ENCODE measurements at regions not wholly inside any gene's neighbourhood (a gene's known extent, or its start where the extent isn't known, plus 50 kb on each side); places are given as distances from the start of the nearest gene placed in this dataset.
"Not testable (repeated sequence)": the region's sequence is repeated elsewhere in the genome, so short reads cannot be mapped to it uniquely, and the experiment has no call there.

- intact Hi-C loops (cut with DNase I) = no loop called here
- no peak for DNase-seq (ENCODE audit: low spot score)
- no peak for ATAC-seq
Observed at GRCh38 chr2:194346193-194346592, 1310.8 kb upstream of the SLC39A10 start.

- DNase-seq (ENCODE audit: low spot score) (no peak), ATAC-seq (no peak)
- intact Hi-C loops (cut with DNase I) = no loop called here
Observed at GRCh38 chr2:194345347-194345746, 1311.7 kb upstream of the SLC39A10 start.

- no peak for ATAC-seq
- intact Hi-C loops (cut with DNase I) = no loop called here
Observed at GRCh38 chr2:194343167-194343566, 1313.9 kb upstream of the SLC39A10 start.

GRCh38 chr2:194332799-194333490 lies 1324.1 kb upstream of the SLC39A10 start:
- DNase-seq (ENCODE audit: low spot score) (no peak), ATAC-seq (no peak)
- intact Hi-C loops (cut with DNase I) = no loop called here

More at GRCh38 chr2:194343167-194343566, 1313.9 kb upstream of the SLC39A10 start:
- no peak for DNase-seq (ENCODE audit: low spot score)

GRCh38 chr2:194328456-194328855 lies 1328.6 kb upstream of the SLC39A10 start:
- ATAC-seq (no peak), DNase-seq (ENCODE audit: low spot score) (no peak)
- intact Hi-C loops (cut with DNase I) = no loop called here

GRCh38 chr2:194327196-194327888 lies 1329.7 kb upstream of the SLC39A10 start:
- DNase-seq (ENCODE audit: low spot score) (no peak), ATAC-seq (no peak)
- intact Hi-C loops (cut with DNase I) = no loop called here

GRCh38 chr2:194323740-194324139 lies 1333.3 kb upstream of the SLC39A10 start:
- ATAC-seq (no peak), DNase-seq (ENCODE audit: low spot score) (no peak)
- intact Hi-C loops (cut with DNase I) = no loop called here

GRCh38 chr2:194320520-194320919 lies 1336.5 kb upstream of the SLC39A10 start:
- DNase-seq (ENCODE audit: low spot score) (no peak), ATAC-seq (no peak)
- intact Hi-C loops (cut with DNase I) = no loop called here

- intact Hi-C loops (cut with DNase I) = no loop called here
- DNase-seq (ENCODE audit: low spot score) (no peak), ATAC-seq (no peak)
Observed at GRCh38 chr2:194319222-194319992, 1337.6 kb upstream of the SLC39A10 start.

- ATAC-seq = no peak
- intact Hi-C loops (cut with DNase I) = no loop called here
Observed at GRCh38 chr2:194314042-194314441, 1343.0 kb upstream of the SLC39A10 start.

GRCh38 chr2:194304191-194304590 lies 1352.8 kb upstream of the SLC39A10 start:
- intact Hi-C loops (cut with DNase I) = no loop called here
- no peak for ATAC-seq
- DNase-seq (ENCODE audit: low spot score) = no peak

More at GRCh38 chr2:194314042-194314441, 1343.0 kb upstream of the SLC39A10 start:
- DNase-seq (ENCODE audit: low spot score) = no peak

GRCh38 chr2:194301946-194302345 lies 1355.1 kb upstream of the SLC39A10 start:
- ATAC-seq = no peak

GRCh38 chr2:194294156-194294555 lies 1362.9 kb upstream of the SLC39A10 start:
- intact Hi-C loops (cut with DNase I) = no loop called here
- no peak for ATAC-seq
- DNase-seq (ENCODE audit: low spot score) = no peak

More at GRCh38 chr2:194301946-194302345, 1355.1 kb upstream of the SLC39A10 start:
- no peak for DNase-seq (ENCODE audit: low spot score)
- intact Hi-C loops (cut with DNase I) = no loop called here

- ATAC-seq = no peak
- intact Hi-C loops (cut with DNase I) = no loop called here
Observed at GRCh38 chr2:194291104-194291503, 1365.9 kb upstream of the SLC39A10 start.

GRCh38 chr2:194289712-194290346 lies 1367.2 kb upstream of the SLC39A10 start:
- intact Hi-C loops (cut with DNase I) = no loop called here
- DNase-seq (ENCODE audit: low spot score) (no peak), ATAC-seq (no peak)

More at GRCh38 chr2:194291104-194291503, 1365.9 kb upstream of the SLC39A10 start:
- DNase-seq (ENCODE audit: low spot score) = no peak

- intact Hi-C loops (cut with DNase I); DNase-seq (ENCODE audit: low spot score); ATAC-seq: not testable (repeated sequence)
Observed at GRCh38 chr2:194276667-194277066, 1380.4 kb upstream of the SLC39A10 start.

- ATAC-seq (no peak), DNase-seq (ENCODE audit: low spot score) (no peak)
- intact Hi-C loops (cut with DNase I) = no loop called here
Observed at GRCh38 chr2:194271293-194271961, 1385.6 kb upstream of the SLC39A10 start.

GRCh38 chr2:194270648-194271047 lies 1386.4 kb upstream of the SLC39A10 start:
- DNase-seq (ENCODE audit: low spot score) (no peak), ATAC-seq (no peak)
- intact Hi-C loops (cut with DNase I) = no loop called here

- no peak for ATAC-seq
- no peak for DNase-seq (ENCODE audit: low spot score)
- intact Hi-C loops (cut with DNase I) = no loop called here
Observed at GRCh38 chr2:194264586-194264985, 1392.4 kb upstream of the SLC39A10 start.
